GM12878 (cell line): ENCODE measurements at regions not wholly inside any gene's neighbourhood (a gene's known extent, or its start where the extent isn't known, plus 50 kb on each side); places are given as distances from the start of the nearest gene placed in this dataset.

Experiments
- ATAC-seq: fragments of 200-7000 bp; cut with Tn5 transposase; 3 replicates; pipeline ENCODE4 v1.9.1; 2020; ENCODE audit warnings: mild to moderate bottlenecking, moderate library complexity
- BruUV-seq: library from RNA; stranded (reverse); fragments of 400-500 nt; replicated peaks from 2 replicates; lab custom pipeline; 2021; lab: Mats Ljungman, UMichigan
- CTCF ChIA-PET: fragments of 300-600 bp; sonication (Branson Sonifier 250); formaldehyde crosslinking; extraction: SDS; loops from one replicate; lab custom pipeline; 2021; ENCODE audit warnings: inconsistent platforms; lab: Yijun Ruan, JAX
- POLR2A ChIA-PET: fragments of 350-600 bp; formaldehyde crosslinking; extraction: SDS; loops from one replicate; lab custom pipeline; 2021; ENCODE audit warnings: inconsistent platforms; lab: Charles Lee
- RAD21 ChIA-PET: fragments of 300-600 bp; sonication (Branson Sonifier 250); formaldehyde crosslinking; loops from one replicate; lab custom pipeline; 2023; ENCODE audit warnings: antibody characterized with exemption; ENCODE audit not compliant: unreplicated experiment; lab: Charles Lee
- SMC1A ChIA-PET: fragments of 300-600 bp; sonication (Branson Sonifier 250); formaldehyde crosslinking; loops from one replicate; lab custom pipeline; 2023; ENCODE audit not compliant: unreplicated experiment, uncharacterized antibody; lab: Charles Lee
- DNase-seq: peaks from one replicate; pipeline ENCODE4 v3.0.0-alpha.2; 2011; ENCODE audit warnings: low read depth, low spot score
- FAIRE-seq: peaks from 3 replicates; lab custom pipeline; 2011; peaks lifted over from hg19 to GRCh38; lab: Jason Lieb, UNC
- H2AFZ ChIP-seq: 2 replicates; pipeline ENCODE4 v1.6.0; 2011; ENCODE audit warnings: low read depth, low read length, control low read depth; ENCODE audit not compliant: control insufficient read depth
- H3K27ac ChIP-seq: 2 replicates; pipeline ENCODE4 v1.5.1; 2011; ENCODE audit warnings: control low read depth; ENCODE audit not compliant: control insufficient read depth, insufficient read depth
- H3K27me3 ChIP-seq, 2 experiments: replicated peaks in 1 of 2; 2 replicates each; pipeline versions ENCODE4 v1.6.0 to v1.6.1; 2011; ENCODE audit warnings: low read length in 1 of 2; ENCODE audit not compliant: control insufficient read depth in 2 of 2, insufficient read depth in 2 of 2
- H3K36me3 ChIP-seq, 2 experiments: 2 replicates each; pipeline ENCODE4 v1.5.1; 2011; ENCODE audit warnings: low read length in 1 of 2; ENCODE audit not compliant: control insufficient read depth in 2 of 2, insufficient read depth in 2 of 2
- H3K4me1 ChIP-seq: 2 replicates; pipeline ENCODE4 v1.6.1; 2011; ENCODE audit warnings: mild to moderate bottlenecking, low read length, moderate library complexity, mixed read lengths; ENCODE audit not compliant: control insufficient read depth, insufficient read depth
- H3K4me2 ChIP-seq: 2 replicates; pipeline ENCODE4 v1.6.0; 2011; ENCODE audit warnings: control low read depth; ENCODE audit not compliant: control insufficient read depth, insufficient read depth
- H3K4me3 ChIP-seq: fragments of 200-600 bp; sonication (generic); 2 replicates; pipeline ENCODE4 v1.5.1; 2016
- H3K79me2 ChIP-seq: 2 replicates; pipeline ENCODE4 v1.6.0; 2011; ENCODE audit warnings: low read length; ENCODE audit not compliant: control insufficient read depth, insufficient read depth
- H3K9ac ChIP-seq: 2 replicates; pipeline ENCODE4 v1.8.0; 2011; ENCODE audit warnings: low read length, control low read depth, mixed read lengths; ENCODE audit not compliant: control insufficient read depth, insufficient read depth
- H3K9me3 ChIP-seq: replicated peaks from 3 replicates; pipeline ENCODE4 v1.5.1; 2011; ENCODE audit warnings: mild to moderate bottlenecking, low read length; ENCODE audit not compliant: control insufficient read depth, insufficient read depth
- H4K20me1 ChIP-seq: 2 replicates; pipeline ENCODE4 v1.6.0; 2011; ENCODE audit not compliant: control insufficient read depth, insufficient read depth
- CBX5 ChIP-seq: sonication (generic); IDR thresholded peaks from 2 replicates; pipeline ENCODE4 v1.6.1; 2016; ENCODE audit warnings: low read depth, moderate library complexity, mild to moderate bottlenecking, inconsistent platforms
- CHD2 ChIP-seq: IDR thresholded peaks from 2 replicates; pipeline ENCODE4 v1.6.1; 2011; ENCODE audit warnings: low read depth, low read length, improper control_type of control experiment, borderline replicate concordance
- E2F4 ChIP-seq: IDR thresholded peaks from 2 replicates; pipeline ENCODE4 v1.6.1; 2012; ENCODE audit warnings: low read depth, low read length, improper control_type of control experiment
- ETV6 ChIP-seq, 2 experiments: fragments of 450-650 bp in 1 of 2; IDR thresholded peaks in 1 of 2; conservative IDR thresholded peaks in 1 of 2; 2 replicates each; pipeline ENCODE4 v1.6.1; 2014; ENCODE audit warnings: antibody characterized with exemption in 1 of 2, borderline replicate concordance in 1 of 2, low read depth in 1 of 2, mild to moderate bottlenecking in 1 of 2, moderate library complexity in 1 of 2
- KAT2A ChIP-seq: conservative IDR thresholded peaks from 2 replicates; pipeline ENCODE4 v1.6.1; 2011; ENCODE audit warnings: low read depth, low read length; ENCODE audit not compliant: control insufficient read depth
- NR2F1 ChIP-seq: fragments of 450-650 bp; conservative IDR thresholded peaks from 2 replicates; pipeline ENCODE4 v1.6.1; 2017; ENCODE audit warnings: mild to moderate bottlenecking
- SMC3 ChIP-seq: IDR thresholded peaks from 2 replicates; pipeline ENCODE4 v1.6.1; 2011; ENCODE audit warnings: low read length, improper control_type of control experiment, borderline replicate concordance
- SRF ChIP-seq, 2 experiments: IDR thresholded peaks; 2 replicates each; pipeline ENCODE4 v1.6.1; 2011; ENCODE audit warnings: low read depth in 2 of 2, low read length in 2 of 2, mild to moderate bottlenecking in 1 of 2, moderate library complexity in 1 of 2
- YY1 ChIP-seq: IDR thresholded peaks from 2 replicates; pipeline ENCODE4 v1.6.1; 2011; ENCODE audit warnings: low read depth, mild to moderate bottlenecking, low read length
- ZNF217 ChIP-seq: fragments of 450-650 bp; IDR thresholded peaks from 2 replicates; pipeline ENCODE4 v1.6.1; 2017; ENCODE audit warnings: antibody characterized with exemption, mild to moderate bottlenecking
- ZNF384 ChIP-seq: IDR thresholded peaks from 2 replicates; pipeline ENCODE4 v1.6.1; 2012; ENCODE audit warnings: low read depth, mild to moderate bottlenecking, low read length, improper control_type of control experiment, borderline replicate concordance
- WGBS: methylation state at CpG from one replicate; pipeline ENCODE4 v1.1.6; 2016; ENCODE audit warnings: low lambda C conversion rate; ENCODE audit not compliant: insufficient replicate concordance, insufficient coverage; ENCODE audit errors: missing lambda C conversion rate; 5-methylcytosine and 5-hydroxymethylcytosine counted together
- in situ Hi-C: fragments of 300-500 bp; cut with MboI; formaldehyde crosslinking; loops from 9 replicates; pipeline ENCODE4 v1.14.3; 2018; ENCODE audit warnings: mixed read lengths
- intact Hi-C: fragments of 100-400 bp; cut with micrococcal nuclease; formaldehyde crosslinking; loops from one replicate; pipeline ENCODE4 v1.14.2; 2022; ENCODE audit not compliant: unreplicated experiment
- TF ChIP-seq, protein P1 (sequence below): IDR thresholded peaks from 2 replicates; pipeline ENCODE4 v1.6.1; 2011; ENCODE audit warnings: borderline replicate concordance, low read depth, mild to moderate bottlenecking, moderate library complexity, mixed read lengths, low read length; ENCODE audit not compliant: insufficient read depth; ENCODE audit errors: extremely low read length

DNA sequence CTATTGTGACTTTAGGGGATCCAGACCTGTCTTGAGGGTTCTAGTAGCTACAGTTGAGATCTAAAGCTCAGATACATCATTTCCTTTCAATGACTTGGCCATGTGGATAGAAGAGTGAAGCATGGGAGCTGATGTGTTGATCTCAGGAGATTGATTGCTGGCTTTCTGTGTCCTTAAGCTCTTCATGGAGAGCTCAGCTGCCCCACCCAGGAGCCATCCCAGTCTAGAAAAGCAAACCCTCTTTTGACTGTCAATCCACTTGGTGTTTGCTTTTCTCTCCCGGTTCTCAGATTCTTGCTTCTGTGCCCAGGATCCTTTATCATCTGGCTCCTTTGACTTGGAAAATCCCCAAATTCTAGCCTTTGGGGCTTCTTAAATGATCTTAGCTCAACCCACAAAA is 87.2 kb downstream of the ATP1A1 start:
- BruUV-seq, result no TSS peak
- no peak for TF ChIP-seq SRF (IDR thresholded peaks at IDR 0.05; ENCODE audit: low read depth in 2 of 2, low read length in 2 of 2)
- TF ChIP-seq CBX5, result no peak
- TF ChIP-seq SMC3, result no peak
- TF ChIP-seq, protein P1, sequence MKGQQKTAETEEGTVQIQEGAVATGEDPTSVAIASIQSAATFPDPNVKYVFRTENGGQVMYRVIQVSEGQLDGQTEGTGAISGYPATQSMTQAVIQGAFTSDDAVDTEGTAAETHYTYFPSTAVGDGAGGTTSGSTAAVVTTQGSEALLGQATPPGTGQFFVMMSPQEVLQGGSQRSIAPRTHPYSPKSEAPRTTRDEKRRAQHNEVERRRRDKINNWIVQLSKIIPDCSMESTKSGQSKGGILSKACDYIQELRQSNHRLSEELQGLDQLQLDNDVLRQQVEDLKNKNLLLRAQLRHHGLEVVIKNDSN, result no peak
- TF ChIP-seq ETV6 (conservative IDR thresholded peaks at IDR 0.05 in 1 of 2, IDR thresholded peaks at IDR 0.05 in 1 of 2; ENCODE audit: borderline replicate concordance in 1 of 2, low read depth in 1 of 2), result no peak
- TF ChIP-seq KAT2A, result no peak
- no peak for TF ChIP-seq ZNF217
- TF ChIP-seq NR2F1, result no peak
- TF ChIP-seq CHD2, result no peak
- TF ChIP-seq YY1, result no peak
- TF ChIP-seq ZNF384, result no peak
- TF ChIP-seq E2F4, result no peak
- ATAC-seq (no peak), DNase-seq (no peak), FAIRE-seq (no peak)
- Histone ChIP-seq H3K79me2 (no peaks in the 10 kb centered on the region), H3K4me1 (no peaks in the 10 kb centered on the region), H3K36me3 (no peaks in the 10 kb centered on the region), H3K4me2 (no peak overlapping the region), H3K27ac (no peak overlapping the region), H2AFZ (no peak overlapping the region), H4K20me1 (no peaks in the 10 kb centered on the region), H3K9ac (no peak overlapping the region), H3K9me3 (no peaks in the 10 kb centered on the region), H3K4me3 (no peak overlapping the region), H3K27me3 (no peaks in the 10 kb centered on the region)
- POLR2A ChIA-PET, result no interaction called here
- CTCF ChIA-PET, result no interaction called here
- in situ Hi-C loops (no loop called here), intact Hi-C loops (no loop called here)
- RAD21 ChIA-PET, result no interaction called here
- SMC1A ChIA-PET, result no interaction called here
- WGBS, result 82% methylated on average over 1 of the region's 1 CpG
